HepG2 (cell line): ENCODE measurements at regions not wholly inside any gene's neighbourhood (a gene's known extent, or its start where the extent isn't known, plus 50 kb on each side); places are given as distances from the start of the nearest gene placed in this dataset.

ENCODE experiments used
- ATAC-seq: fragments of 200-7000 bp; cut with Tn5 transposase; 3 replicates; pipeline ENCODE4 v1.9.1; 2020; ENCODE audit warnings: mild to moderate bottlenecking, moderate library complexity
- BruUV-seq: library from RNA; stranded (reverse); fragments of 400-500 nt; replicated peaks from 2 replicates; lab custom pipeline; 2021; lab: Mats Ljungman, UMichigan
- CTCF ChIA-PET: fragments of 300-600 bp; formaldehyde crosslinking; extraction: SDS; loops from one replicate; lab custom pipeline; 2021; ENCODE audit warnings: low total read pairs, inconsistent platforms, low intra/inter-chr PET ratio; lab: Yijun Ruan, JAX
- POLR2A ChIA-PET: fragments of 350-600 bp; sonication (Branson Sonifier 250); formaldehyde crosslinking; loops from one replicate; lab custom pipeline; 2020; ENCODE audit warnings: antibody characterized with exemption, inconsistent platforms; lab: Yijun Ruan, JAX
- DNase-seq: peaks from one replicate; pipeline ENCODE4 v3.0.0-alpha.2; 2015; ENCODE audit warnings: low spot score
- FAIRE-seq: peaks from 3 replicates; lab custom pipeline; 2011; peaks lifted over from hg19 to GRCh38; lab: Jason Lieb, UNC
- H2AFZ ChIP-seq: one replicate; pipeline ENCODE4 v1.6.1; 2011; ENCODE audit warnings: low read length, inconsistent platforms
- H3K27ac ChIP-seq: fragments of 300-600 bp; 3 replicates; pipeline ENCODE4 v1.8.0; 2011; ENCODE audit warnings: mixed run types, mild to moderate bottlenecking, mixed read lengths, low read length, inconsistent platforms; ENCODE audit not compliant: insufficient read depth; ENCODE audit errors: extremely low read length
- H3K27me3 ChIP-seq, 2 experiments: fragments of 200-600 bp in 1 of 2; 2 replicates in 1 of 2; 3 replicates in 1 of 2; pipeline versions ENCODE4 v1.6.0 to v1.8.0; 2011; ENCODE audit warnings: low read length in 2 of 2, mild to moderate bottlenecking in 2 of 2, moderate library complexity in 2 of 2, inconsistent platforms in 1 of 2; ENCODE audit not compliant: insufficient read depth in 2 of 2, control insufficient read depth in 1 of 2
- H3K36me3 ChIP-seq, 2 experiments: fragments of 200-600 bp in 1 of 2; replicated peaks in 1 of 2; 2 replicates in 1 of 2; 3 replicates in 1 of 2; pipeline versions ENCODE4 v1.5.1 to v1.8.0; 2011; ENCODE audit warnings: low read length in 2 of 2, inconsistent platforms in 1 of 2; ENCODE audit not compliant: insufficient read depth in 2 of 2, control insufficient read depth in 1 of 2
- H3K4me1 ChIP-seq: 2 replicates; pipeline ENCODE4 v1.5.1; 2012; ENCODE audit warnings: low read length, inconsistent platforms; ENCODE audit not compliant: insufficient read depth
- H3K4me2 ChIP-seq: 2 replicates; pipeline ENCODE4 v1.6.0; 2011; ENCODE audit warnings: low read depth, low read length, inconsistent platforms
- H3K4me3 ChIP-seq, 3 experiments: fragments of 200-600 bp in 1 of 3; sonication (generic), shearing (Covaris generic) in 1 of 3; replicated peaks in 1 of 3; 2 replicates each; pipeline ENCODE4 v1.5.1; 2011 to 2016; ENCODE audit warnings: low read length in 3 of 3, inconsistent platforms in 2 of 3, low read depth in 2 of 3, mild to moderate bottlenecking in 2 of 3, control low read depth in 1 of 3, mixed read lengths in 1 of 3; ENCODE audit not compliant: insufficient read depth in 1 of 3
- H3K79me2 ChIP-seq: one replicate; pipeline ENCODE4 v1.6.1; 2011; ENCODE audit warnings: low read length, inconsistent platforms; ENCODE audit not compliant: insufficient read depth
- H3K9ac ChIP-seq: 2 replicates; pipeline ENCODE4 v1.6.0; 2011; ENCODE audit warnings: mild to moderate bottlenecking, low read depth, low read length, inconsistent platforms; ENCODE audit not compliant: insufficient read depth
- H3K9me3 ChIP-seq: 2 replicates; pipeline ENCODE4 v1.5.1; 2012; ENCODE audit warnings: mild to moderate bottlenecking, low read length
- H4K20me1 ChIP-seq: 2 replicates; pipeline ENCODE4 v1.6.0; 2011; ENCODE audit warnings: inconsistent platforms, mild to moderate bottlenecking, low read length, moderate library complexity; ENCODE audit not compliant: insufficient read depth
- BORCS8-MEF2B ChIP-seq: sonication (generic); formaldehyde crosslinking; IDR thresholded peaks from 2 replicates; pipeline ENCODE4 v1.8.0; 2022; ENCODE audit warnings: mild to moderate bottlenecking, missing genetic modification reagents
- CHD4 ChIP-seq: fragments of 200-600 bp; sonication (generic); IDR thresholded peaks from 2 replicates; pipeline ENCODE4 v1.7.0; 2017; ENCODE audit warnings: mild to moderate bottlenecking, low read length, borderline replicate concordance
- HMGA1 ChIP-seq: sonication (generic); formaldehyde crosslinking; conservative IDR thresholded peaks from 2 replicates; pipeline ENCODE4 v1.4.0; 2020; ENCODE audit warnings: missing genetic modification reagents
- KDM3A ChIP-seq: IDR thresholded peaks from 2 replicates; pipeline ENCODE4 v1.6.1; 2018; ENCODE audit warnings: low read depth, missing compliant biosample characterization
- PCBP1 ChIP-seq: fragments of 200-400 bp; formaldehyde crosslinking; IDR thresholded peaks from 2 replicates; pipeline ENCODE4 v1.6.1; 2017; ENCODE audit warnings: mild to moderate bottlenecking, low read depth, low read length, borderline replicate concordance
- SYNCRIP ChIP-seq: fragments of 200-400 bp; formaldehyde crosslinking; IDR thresholded peaks from 2 replicates; pipeline ENCODE4 v1.6.1; 2018; ENCODE audit warnings: mild to moderate bottlenecking, low read depth, low read length; ENCODE audit not compliant: insufficient read depth
- TMF1 ChIP-seq: sonication (generic); formaldehyde crosslinking; IDR thresholded peaks from 2 replicates; pipeline ENCODE4 v1.8.1; 2022; ENCODE audit warnings: low read depth, missing genetic modification reagents
- ZNF350 ChIP-seq: sonication (generic); formaldehyde crosslinking; IDR thresholded peaks from 2 replicates; pipeline ENCODE4 v1.4.0; 2020; ENCODE audit warnings: mild to moderate bottlenecking, low read depth, missing genetic modification reagents, borderline replicate concordance
- ZNF577 ChIP-seq: sonication (generic); formaldehyde crosslinking; IDR thresholded peaks from 2 replicates; pipeline ENCODE4 v1.4.0; 2020; ENCODE audit warnings: mild to moderate bottlenecking, low read depth, missing genetic modification reagents, borderline replicate concordance
- ZNF598 ChIP-seq: sonication (generic); formaldehyde crosslinking; IDR thresholded peaks from 2 replicates; pipeline ENCODE4 v1.5.1; 2020; ENCODE audit warnings: mild to moderate bottlenecking, missing genetic modification reagents, borderline replicate concordance
- WGBS: methylation state at CpG from one replicate; pipeline ENCODE4 v1.1.6; 2017; ENCODE audit warnings: low lambda C conversion rate; 5-methylcytosine and 5-hydroxymethylcytosine counted together
- in situ Hi-C: cut with HindIII; loops from 2 replicates; pipeline ENCODE4 v1.10.0; 2017; ENCODE audit warnings: low pct_unique_long_range_greater_than_20kb; ENCODE audit not compliant: extremely low pct_ligation_motif_present
- intact Hi-C: fragments of 100-400 bp; cut with micrococcal nuclease; formaldehyde crosslinking; loops from one replicate; pipeline ENCODE4 v1.10.0; 2022; ENCODE audit not compliant: unreplicated experiment
- TF ChIP-seq, protein P1 (sequence below): sonication (generic); formaldehyde crosslinking; conservative IDR thresholded peaks from 2 replicates; pipeline ENCODE4 v1.4.0; 2020; ENCODE audit warnings: missing genetic modification reagents
- TF ChIP-seq, protein P2 (sequence below): sonication (generic); formaldehyde crosslinking; IDR thresholded peaks from 2 replicates; pipeline ENCODE4 v1.4.0; 2020; ENCODE audit warnings: low read depth, mild to moderate bottlenecking, missing genetic modification reagents
- TF ChIP-seq, protein P3 (sequence below): sonication (generic); formaldehyde crosslinking; IDR thresholded peaks from one replicate; pipeline ENCODE4 v1.5.1; 2020; ENCODE audit warnings: mild to moderate bottlenecking, missing genetic modification reagents; ENCODE audit errors: not compliant biosample characterization

DNA sequence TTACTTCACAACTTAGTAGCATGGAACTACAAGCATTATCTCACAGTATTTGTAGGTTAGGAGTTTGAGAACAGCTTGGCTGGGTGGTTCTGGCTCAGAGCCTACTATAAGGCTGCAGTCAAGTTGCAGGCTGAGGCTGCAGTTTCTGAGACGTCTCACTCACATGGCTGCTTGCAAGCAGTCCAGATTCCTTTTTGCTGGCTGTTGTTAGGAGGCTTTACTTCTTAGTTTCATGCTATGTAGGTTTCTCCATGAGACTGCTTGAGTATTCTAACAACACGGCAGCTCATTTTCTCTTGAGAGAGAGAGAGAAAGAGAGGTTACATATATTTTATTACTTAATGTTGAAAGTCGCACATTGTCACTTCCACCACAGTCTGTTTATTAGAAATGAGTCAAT lies 1073.9 kb downstream of the NXPH1 start:
- no peak overlapping the region for H3K4me3 ChIP-seq
- no peaks in the 10 kb centered on the region for H4K20me1 ChIP-seq
- no peak overlapping the region for H3K4me2 ChIP-seq
- H3K27me3 ChIP-seq = no peaks in the 10 kb centered on the region
- no peak for FAIRE-seq
- no TSS peak for BruUV-seq
- in situ Hi-C loops (no loop called here), intact Hi-C loops (no loop called here)
- H3K9me3 ChIP-seq = peaks cover 49% of the 10 kb centered on the region
- ChIA-PET POLR2A (no interaction called here), CTCF (no interaction called here)
- DNase-seq = no peak
- no peak overlapping the region for H3K27ac ChIP-seq
- H3K4me1 ChIP-seq = no peaks in the 10 kb centered on the region
- WGBS = 7% methylated on average over 2 of the region's 3 CpGs
- H2AFZ ChIP-seq = no peak overlapping the region
- H3K79me2 ChIP-seq = no peaks in the 10 kb centered on the region
- no peak overlapping the region for H3K9ac ChIP-seq
- ATAC-seq = no peak
- H3K36me3 ChIP-seq = no peaks in the 10 kb centered on the region
- TF ChIP-seq CHD4 = no peak
- no peak for TF ChIP-seq BORCS8-MEF2B (CRISPR knock-in tag)
- TF ChIP-seq, protein P1, sequence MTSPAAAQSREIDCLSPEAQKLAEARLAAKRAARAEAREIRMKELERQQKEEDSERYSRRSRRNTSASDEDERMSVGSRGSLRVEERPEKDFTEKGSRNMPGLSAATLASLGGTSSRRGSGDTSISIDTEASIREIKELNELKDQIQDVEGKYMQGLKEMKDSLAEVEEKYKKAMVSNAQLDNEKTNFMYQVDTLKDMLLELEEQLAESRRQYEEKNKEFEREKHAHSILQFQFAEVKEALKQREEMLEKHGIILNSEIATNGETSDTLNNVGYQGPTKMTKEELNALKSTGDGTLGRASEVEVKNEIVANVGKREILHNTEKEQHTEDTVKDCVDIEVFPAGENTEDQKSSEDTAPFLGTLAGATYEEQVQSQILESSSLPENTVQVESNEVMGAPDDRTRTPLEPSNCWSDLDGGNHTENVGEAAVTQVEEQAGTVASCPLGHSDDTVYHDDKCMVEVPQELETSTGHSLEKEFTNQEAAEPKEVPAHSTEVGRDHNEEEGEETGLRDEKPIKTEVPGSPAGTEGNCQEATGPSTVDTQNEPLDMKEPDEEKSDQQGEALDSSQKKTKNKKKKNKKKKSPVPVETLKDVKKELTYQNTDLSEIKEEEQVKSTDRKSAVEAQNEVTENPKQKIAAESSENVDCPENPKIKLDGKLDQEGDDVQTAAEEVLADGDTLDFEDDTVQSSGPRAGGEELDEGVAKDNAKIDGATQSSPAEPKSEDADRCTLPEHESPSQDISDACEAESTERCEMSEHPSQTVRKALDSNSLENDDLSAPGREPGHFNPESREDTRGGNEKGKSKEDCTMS (CRISPR knock-in tag) = no peak
- no peak for TF ChIP-seq PCBP1
- TF ChIP-seq TMF1 (CRISPR knock-in tag) = no peak
- TF ChIP-seq, protein P2, sequence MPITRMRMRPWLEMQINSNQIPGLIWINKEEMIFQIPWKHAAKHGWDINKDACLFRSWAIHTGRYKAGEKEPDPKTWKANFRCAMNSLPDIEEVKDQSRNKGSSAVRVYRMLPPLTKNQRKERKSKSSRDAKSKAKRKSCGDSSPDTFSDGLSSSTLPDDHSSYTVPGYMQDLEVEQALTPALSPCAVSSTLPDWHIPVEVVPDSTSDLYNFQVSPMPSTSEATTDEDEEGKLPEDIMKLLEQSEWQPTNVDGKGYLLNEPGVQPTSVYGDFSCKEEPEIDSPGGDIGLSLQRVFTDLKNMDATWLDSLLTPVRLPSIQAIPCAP (CRISPR knock-in tag) = no peak
- TF ChIP-seq HMGA1 = no peak
- TF ChIP-seq KDM3A (CRISPR knock-in tag) = no peak
- no peak for TF ChIP-seq ZNF350 (CRISPR knock-in tag)
- TF ChIP-seq ZNF598 (CRISPR knock-in tag) = no peak
- TF ChIP-seq SYNCRIP = no peak
- TF ChIP-seq ZNF577 = no peak
- TF ChIP-seq, protein P3, sequence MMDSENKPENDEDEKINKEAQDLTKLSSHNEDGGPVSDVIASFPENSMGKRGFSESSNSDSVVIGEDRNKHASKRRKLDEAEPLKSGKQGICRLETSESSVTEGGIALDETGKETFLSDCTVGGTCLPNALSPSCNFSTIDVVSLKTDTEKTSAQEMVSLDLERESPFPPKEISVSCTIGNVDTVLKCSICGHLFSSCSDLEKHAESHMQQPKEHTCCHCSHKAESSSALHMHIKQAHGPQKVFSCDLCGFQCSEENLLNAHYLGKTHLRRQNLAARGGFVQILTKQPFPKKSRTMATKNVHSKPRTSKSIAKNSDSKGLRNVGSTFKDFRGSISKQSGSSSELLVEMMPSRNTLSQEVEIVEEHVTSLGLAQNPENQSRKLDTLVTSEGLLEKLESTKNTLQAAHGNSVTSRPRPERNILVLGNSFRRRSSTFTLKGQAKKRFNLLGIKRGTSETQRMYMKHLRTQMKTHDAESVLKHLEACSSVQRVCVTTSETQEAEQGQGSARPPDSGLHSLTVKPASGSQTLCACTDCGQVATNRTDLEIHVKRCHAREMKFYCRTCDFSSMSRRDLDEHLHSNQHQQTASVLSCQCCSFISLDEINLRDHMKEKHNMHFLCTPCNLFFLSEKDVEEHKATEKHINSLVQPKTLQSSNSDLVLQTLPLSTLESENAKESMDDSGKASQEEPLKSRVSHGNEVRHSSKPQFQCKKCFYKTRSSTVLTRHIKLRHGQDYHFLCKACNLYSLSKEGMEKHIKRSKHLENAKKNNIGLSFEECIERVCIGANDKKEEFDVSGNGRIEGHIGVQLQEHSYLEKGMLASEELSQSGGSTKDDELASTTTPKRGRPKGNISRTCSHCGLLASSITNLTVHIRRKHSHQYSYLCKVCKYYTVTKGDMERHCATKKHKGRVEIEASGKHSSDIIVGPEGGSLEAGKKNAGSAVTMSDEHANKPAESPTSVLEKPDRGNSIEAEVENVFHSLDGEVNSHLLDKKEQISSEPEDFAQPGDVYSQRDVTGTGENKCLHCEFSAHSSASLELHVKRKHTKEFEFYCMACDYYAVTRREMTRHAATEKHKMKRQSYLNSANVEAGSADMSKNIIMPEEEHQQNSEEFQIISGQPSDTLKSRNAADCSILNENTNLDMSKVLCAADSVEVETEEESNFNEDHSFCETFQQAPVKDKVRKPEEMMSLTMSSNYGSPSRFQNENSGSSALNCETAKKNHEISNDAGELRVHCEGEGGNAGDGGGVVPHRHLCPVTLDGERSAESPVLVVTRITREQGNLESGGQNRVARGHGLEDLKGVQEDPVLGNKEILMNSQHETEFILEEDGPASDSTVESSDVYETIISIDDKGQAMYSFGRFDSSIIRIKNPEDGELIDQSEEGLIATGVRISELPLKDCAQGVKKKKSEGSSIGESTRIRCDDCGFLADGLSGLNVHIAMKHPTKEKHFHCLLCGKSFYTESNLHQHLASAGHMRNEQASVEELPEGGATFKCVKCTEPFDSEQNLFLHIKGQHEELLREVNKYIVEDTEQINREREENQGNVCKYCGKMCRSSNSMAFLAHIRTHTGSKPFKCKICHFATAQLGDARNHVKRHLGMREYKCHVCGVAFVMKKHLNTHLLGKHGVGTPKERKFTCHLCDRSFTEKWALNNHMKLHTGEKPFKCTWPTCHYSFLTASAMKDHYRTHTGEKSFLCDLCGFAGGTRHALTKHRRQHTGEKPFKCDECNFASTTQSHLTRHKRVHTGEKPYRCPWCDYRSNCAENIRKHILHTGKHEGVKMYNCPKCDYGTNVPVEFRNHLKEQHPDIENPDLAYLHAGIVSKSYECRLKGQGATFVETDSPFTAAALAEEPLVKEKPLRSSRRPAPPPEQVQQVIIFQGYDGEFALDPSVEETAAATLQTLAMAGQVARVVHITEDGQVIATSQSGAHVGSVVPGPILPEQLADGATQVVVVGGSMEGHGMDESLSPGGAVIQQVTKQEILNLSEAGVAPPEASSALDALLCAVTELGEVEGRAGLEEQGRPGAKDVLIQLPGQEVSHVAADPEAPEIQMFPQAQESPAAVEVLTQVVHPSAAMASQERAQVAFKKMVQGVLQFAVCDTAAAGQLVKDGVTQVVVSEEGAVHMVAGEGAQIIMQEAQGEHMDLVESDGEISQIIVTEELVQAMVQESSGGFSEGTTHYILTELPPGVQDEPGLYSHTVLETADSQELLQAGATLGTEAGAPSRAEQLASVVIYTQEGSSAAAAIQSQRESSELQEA (CRISPR knock-in tag) = no peak
